WTC11 (cell line): ENCODE measurements at regions not wholly inside any gene's neighbourhood (a gene's known extent, or its start where the extent isn't known, plus 50 kb on each side); places are given as distances from the start of the nearest gene placed in this dataset.

Source experiments
- FOXK1 ChIP-seq: sonication (generic); formaldehyde crosslinking; IDR thresholded peaks from 2 replicates; pipeline ENCODE4 v1.8.0; 2022; ENCODE audit warnings: mild to moderate bottlenecking, moderate library complexity, missing genetic modification reagents
- SP1 ChIP-seq: sonication (generic); formaldehyde crosslinking; conservative IDR thresholded peaks from 2 replicates; pipeline ENCODE4 v1.8.1; 2022; ENCODE audit warnings: missing genetic modification reagents
- TP53 ChIP-seq: sonication (generic); formaldehyde crosslinking; IDR thresholded peaks from 2 replicates; pipeline ENCODE4 v1.8.1; 2023; ENCODE audit warnings: mild to moderate bottlenecking, missing genetic modification reagents
- TF ChIP-seq, protein P1 (sequence below): fragments of 200-600 bp; IDR thresholded peaks from 2 replicates; pipeline ENCODE4 v1.8.0; 2022; ENCODE audit warnings: antibody characterized with exemption
- TF ChIP-seq, protein P2 (sequence below): sonication (generic); formaldehyde crosslinking; IDR thresholded peaks from 2 replicates; pipeline ENCODE4 v1.8.0; 2023; ENCODE audit warnings: missing genetic modification reagents
- TF ChIP-seq, protein P3 (sequence below): sonication (generic); formaldehyde crosslinking; IDR thresholded peaks from 2 replicates; pipeline ENCODE4 v1.8.1; 2023; ENCODE audit warnings: mild to moderate bottlenecking, missing genetic modification reagents
- TF ChIP-seq, protein P4 (sequence below): sonication (generic); formaldehyde crosslinking; IDR thresholded peaks from 2 replicates; pipeline ENCODE4 v1.8.1; 2023; ENCODE audit warnings: mild to moderate bottlenecking, missing genetic modification reagents, moderate library complexity

DNA sequence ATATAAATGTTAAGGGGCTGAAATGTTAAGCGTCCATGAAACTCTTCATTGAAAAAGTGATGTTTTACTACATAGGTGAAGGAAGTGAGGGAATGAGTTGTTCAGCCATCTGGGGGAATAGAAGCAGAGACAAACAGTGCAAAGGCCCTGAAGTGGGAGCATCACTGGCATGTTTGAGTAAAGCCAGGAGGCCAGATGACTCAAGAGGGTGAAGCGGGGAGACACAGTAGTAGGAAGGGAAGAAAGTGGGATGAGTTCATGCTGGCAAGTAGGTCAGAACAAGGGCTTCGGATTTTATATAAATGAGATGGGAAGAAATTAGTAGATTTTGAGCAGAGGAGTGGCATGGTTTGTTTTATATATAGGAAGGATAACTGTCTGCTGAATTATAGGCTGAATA, 112.5 kb upstream of the MAP9 start:
- TF ChIP-seq, protein P1, sequence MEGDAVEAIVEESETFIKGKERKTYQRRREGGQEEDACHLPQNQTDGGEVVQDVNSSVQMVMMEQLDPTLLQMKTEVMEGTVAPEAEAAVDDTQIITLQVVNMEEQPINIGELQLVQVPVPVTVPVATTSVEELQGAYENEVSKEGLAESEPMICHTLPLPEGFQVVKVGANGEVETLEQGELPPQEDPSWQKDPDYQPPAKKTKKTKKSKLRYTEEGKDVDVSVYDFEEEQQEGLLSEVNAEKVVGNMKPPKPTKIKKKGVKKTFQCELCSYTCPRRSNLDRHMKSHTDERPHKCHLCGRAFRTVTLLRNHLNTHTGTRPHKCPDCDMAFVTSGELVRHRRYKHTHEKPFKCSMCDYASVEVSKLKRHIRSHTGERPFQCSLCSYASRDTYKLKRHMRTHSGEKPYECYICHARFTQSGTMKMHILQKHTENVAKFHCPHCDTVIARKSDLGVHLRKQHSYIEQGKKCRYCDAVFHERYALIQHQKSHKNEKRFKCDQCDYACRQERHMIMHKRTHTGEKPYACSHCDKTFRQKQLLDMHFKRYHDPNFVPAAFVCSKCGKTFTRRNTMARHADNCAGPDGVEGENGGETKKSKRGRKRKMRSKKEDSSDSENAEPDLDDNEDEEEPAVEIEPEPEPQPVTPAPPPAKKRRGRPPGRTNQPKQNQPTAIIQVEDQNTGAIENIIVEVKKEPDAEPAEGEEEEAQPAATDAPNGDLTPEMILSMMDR = no peak
- no peak for TF ChIP-seq TP53 (CRISPR knock-in tag)
- no peak for TF ChIP-seq FOXK1 (CRISPR knock-in tag)
- TF ChIP-seq, protein P2, sequence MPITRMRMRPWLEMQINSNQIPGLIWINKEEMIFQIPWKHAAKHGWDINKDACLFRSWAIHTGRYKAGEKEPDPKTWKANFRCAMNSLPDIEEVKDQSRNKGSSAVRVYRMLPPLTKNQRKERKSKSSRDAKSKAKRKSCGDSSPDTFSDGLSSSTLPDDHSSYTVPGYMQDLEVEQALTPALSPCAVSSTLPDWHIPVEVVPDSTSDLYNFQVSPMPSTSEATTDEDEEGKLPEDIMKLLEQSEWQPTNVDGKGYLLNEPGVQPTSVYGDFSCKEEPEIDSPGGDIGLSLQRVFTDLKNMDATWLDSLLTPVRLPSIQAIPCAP = no peak
- TF ChIP-seq, protein P3, sequence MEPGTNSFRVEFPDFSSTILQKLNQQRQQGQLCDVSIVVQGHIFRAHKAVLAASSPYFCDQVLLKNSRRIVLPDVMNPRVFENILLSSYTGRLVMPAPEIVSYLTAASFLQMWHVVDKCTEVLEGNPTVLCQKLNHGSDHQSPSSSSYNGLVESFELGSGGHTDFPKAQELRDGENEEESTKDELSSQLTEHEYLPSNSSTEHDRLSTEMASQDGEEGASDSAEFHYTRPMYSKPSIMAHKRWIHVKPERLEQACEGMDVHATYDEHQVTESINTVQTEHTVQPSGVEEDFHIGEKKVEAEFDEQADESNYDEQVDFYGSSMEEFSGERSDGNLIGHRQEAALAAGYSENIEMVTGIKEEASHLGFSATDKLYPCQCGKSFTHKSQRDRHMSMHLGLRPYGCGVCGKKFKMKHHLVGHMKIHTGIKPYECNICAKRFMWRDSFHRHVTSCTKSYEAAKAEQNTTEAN (CRISPR knock-in tag) = no peak
- no peak for TF ChIP-seq SP1 (CRISPR knock-in tag)
- TF ChIP-seq, protein P4, sequence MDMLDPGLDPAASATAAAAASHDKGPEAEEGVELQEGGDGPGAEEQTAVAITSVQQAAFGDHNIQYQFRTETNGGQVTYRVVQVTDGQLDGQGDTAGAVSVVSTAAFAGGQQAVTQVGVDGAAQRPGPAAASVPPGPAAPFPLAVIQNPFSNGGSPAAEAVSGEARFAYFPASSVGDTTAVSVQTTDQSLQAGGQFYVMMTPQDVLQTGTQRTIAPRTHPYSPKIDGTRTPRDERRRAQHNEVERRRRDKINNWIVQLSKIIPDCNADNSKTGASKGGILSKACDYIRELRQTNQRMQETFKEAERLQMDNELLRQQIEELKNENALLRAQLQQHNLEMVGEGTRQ (CRISPR knock-in tag) = no peak
